ENCODE measurements at regions not wholly inside any gene's neighbourhood (a gene's known extent, or its start where the extent isn't known, plus 50 kb on each side); places are given as distances from the start of the nearest gene placed in this dataset.

DNA sequence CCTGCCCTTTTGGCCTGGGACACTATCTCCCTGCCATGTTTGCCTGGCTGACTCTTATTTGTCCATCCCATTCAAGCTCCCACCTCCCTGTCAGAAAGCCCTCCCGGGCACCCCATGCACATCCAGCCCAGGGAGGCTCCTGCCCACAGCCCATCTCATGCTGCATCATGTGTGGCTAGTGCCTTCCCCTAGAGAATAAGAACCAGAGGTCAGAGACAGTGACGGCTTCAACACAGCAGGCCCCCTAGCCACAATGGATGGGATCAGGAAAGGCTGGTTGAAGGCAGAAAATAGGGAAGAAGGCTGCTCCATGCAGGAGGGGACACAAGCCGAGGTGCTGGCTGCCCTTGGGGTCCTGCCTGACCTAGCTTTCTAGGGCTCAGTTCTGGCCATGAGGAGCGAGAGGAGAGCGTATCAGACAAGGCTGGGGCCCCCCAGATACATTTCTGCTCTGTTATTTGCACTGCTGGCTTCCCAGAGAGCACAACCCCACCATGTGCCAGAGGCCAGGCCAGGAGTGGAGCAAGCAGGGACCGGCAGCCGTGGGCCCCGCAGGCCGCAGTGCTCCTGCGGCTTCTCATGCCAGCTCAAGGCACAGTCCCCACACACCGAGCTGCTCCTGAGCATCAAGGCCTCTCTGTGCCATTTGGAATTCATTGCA, 161.1 kb upstream of the ZMIZ1 start:
- FAIRE-seq (no peak), DNase-seq (ENCODE audit: insufficient read length, low spot score) (no peak)
- TF ChIP-seq, protein P1, sequence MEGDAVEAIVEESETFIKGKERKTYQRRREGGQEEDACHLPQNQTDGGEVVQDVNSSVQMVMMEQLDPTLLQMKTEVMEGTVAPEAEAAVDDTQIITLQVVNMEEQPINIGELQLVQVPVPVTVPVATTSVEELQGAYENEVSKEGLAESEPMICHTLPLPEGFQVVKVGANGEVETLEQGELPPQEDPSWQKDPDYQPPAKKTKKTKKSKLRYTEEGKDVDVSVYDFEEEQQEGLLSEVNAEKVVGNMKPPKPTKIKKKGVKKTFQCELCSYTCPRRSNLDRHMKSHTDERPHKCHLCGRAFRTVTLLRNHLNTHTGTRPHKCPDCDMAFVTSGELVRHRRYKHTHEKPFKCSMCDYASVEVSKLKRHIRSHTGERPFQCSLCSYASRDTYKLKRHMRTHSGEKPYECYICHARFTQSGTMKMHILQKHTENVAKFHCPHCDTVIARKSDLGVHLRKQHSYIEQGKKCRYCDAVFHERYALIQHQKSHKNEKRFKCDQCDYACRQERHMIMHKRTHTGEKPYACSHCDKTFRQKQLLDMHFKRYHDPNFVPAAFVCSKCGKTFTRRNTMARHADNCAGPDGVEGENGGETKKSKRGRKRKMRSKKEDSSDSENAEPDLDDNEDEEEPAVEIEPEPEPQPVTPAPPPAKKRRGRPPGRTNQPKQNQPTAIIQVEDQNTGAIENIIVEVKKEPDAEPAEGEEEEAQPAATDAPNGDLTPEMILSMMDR (IDR thresholded peaks at IDR 0.05; ENCODE audit: insufficient read depth, missing control alignments) = no peak

DNA sequence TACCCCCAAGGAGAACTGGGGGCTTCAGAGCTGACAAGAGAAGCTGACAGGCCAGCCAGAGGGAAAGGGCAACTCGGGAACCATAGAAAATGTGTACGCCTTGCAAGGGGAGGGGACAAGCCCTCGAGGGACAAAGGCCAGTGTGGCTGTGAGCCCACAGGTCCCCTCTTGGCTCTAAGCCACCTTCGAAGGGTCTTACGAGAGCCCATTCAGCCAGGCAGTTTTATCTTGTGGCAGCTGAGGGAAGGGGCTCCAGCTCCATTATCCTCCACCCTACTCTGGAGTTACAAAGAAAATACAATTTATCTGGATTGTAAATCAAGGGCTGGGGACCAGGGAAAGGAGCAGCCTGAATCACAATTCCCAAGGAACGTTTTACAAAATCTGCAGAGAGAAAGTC, 159.5 kb upstream of the ZMIZ1 start:
- TF ChIP-seq, protein P1 (IDR thresholded peaks at IDR 0.05; ENCODE audit: insufficient read depth, missing control alignments) = no peak
- no peak for FAIRE-seq
- no peak for DNase-seq (ENCODE audit: insufficient read length, low spot score)

DNA sequence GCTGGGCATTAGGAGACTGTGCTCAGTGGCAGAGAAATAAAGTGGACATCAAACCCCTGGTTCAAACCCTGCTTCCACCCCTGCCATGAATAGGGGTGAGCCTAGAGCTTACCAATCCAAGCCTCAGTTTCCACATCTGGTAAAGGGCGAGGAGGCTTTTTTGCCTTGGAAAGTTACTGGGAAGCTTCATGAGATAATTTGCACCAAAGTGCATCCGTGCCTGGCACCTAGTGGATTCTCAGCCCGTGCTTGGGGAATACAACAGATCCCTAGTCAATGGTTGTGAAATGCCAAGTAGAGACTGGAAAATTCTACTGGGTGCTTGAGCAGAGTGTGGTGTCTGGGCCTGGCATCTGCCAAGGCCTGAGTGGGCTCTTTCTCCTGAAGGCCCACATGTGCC, 158.7 kb upstream of the ZMIZ1 start:
- DNase-seq (ENCODE audit: insufficient read length, low spot score) (no peak), FAIRE-seq (no peak)
- TF ChIP-seq, protein P1 (IDR thresholded peaks at IDR 0.05; ENCODE audit: insufficient read depth, missing control alignments) = no peak

DNA sequence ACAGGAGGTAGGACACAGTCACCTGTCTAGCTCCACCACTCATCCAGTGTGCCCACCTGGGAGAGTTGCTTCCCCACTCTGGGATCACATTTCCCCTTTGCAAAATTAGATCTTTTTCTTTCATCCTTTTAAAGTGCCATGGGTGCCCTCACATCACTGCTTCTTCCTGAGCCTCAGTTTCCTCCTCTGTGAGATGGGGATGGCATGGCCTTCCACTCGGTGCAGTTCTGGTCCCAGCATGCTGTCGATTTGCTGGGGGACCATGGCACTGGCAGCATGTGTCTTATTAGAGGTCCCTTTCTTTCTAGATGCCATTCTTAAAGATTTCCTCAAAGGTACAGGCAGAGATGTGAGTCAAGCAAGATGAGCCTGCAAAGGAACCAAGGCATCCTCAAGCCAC, 158.3 kb upstream of the ZMIZ1 start:
- TF ChIP-seq, protein P1 (IDR thresholded peaks at IDR 0.05; ENCODE audit: insufficient read depth, missing control alignments) = no peak
- DNase-seq (ENCODE audit: insufficient read length, low spot score) = no peak
- no peak for FAIRE-seq

DNA sequence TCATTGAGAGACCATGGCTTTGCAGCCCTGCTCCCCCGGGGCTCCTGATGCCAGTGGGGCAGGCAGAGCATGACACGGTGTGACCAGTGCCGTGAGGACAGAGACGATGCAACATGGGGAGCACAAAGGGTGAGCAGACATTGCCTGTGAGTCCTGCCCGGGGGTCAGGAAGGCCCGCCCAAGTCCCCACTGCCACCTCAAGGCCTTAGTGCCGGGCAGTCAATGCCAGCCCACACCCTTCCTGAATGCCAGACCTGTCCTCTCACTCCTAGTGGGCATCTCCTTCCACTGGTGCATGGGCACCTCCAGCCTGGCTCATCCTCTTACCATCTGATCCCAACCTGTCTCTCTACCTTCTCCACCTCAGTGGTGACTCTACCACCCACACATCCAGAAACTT, 157.9 kb upstream of the ZMIZ1 start:
- DNase-seq (ENCODE audit: insufficient read length, low spot score) (no peak), FAIRE-seq (no peak)
- TF ChIP-seq, protein P1 (IDR thresholded peaks at IDR 0.05; ENCODE audit: insufficient read depth, missing control alignments) = no peak

DNA sequence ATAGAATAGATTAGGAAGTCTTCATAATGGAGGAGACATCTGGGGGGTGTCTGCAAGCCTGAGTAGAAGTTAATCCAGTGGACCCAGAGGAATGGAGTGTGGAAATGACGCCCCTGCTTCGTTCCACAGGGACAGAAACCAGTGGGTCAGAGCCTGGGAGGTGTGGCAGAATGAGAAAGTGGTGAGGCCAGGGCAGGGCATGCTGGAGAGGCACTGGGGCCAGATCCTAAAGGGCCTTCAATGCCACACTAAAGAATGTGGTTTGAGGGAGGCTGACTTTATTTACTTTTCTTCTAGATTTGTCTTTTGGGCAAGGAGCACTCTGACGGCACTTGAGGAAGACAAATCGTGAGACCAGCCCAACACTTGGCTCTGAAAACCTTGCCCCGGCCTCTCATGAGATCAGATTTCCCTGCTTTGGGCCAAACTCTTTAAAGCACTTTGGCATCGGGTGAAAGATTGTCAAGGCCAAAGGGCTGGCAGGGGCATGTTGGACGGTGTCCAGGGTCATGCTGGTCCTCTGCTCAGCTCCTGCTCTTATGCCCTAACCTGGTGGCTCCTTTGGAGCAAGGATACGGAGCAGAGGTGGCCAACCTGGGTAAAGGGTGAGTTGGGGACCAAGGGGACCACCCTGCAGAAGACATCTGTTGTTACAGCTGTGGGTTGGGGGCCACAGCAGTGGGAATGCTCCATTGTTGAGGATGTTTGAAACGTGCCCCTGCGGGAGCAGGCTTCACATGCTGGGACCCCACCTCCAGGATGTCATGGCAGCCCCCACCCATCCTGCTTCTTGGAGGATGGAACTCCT, 157.0 kb upstream of the ZMIZ1 start:
- no peak for DNase-seq (ENCODE audit: insufficient read length, low spot score)
- FAIRE-seq = no peak

More for the DNA sequence above, 157.0 kb upstream of the ZMIZ1 start:
- TF ChIP-seq, protein P1 (IDR thresholded peaks at IDR 0.05; ENCODE audit: insufficient read depth, missing control alignments) = no peak

Measured in D721Med (cell line).